Brain microvascular endothelial cell (primary cell): ENCODE measurements at regions not wholly inside any gene's neighbourhood (a gene's known extent, or its start where the extent isn't known, plus 50 kb on each side); places are given as distances from the start of the nearest gene placed in this dataset.

ENCODE experiments used
- DNase-seq: peaks from one replicate; pipeline ENCODE4 v3.0.0-alpha.2; 2020
- H3K27ac ChIP-seq: fragments of 250-450 bp; sonication (Bioruptor Pico); 2 replicates; pipeline ENCODE4 v1.5.1; 2020; ENCODE audit warnings: mild to moderate bottlenecking, moderate library complexity
- H3K27me3 ChIP-seq: fragments of 250-450 bp; sonication (Bioruptor Pico); replicated peaks from 2 replicates; pipeline ENCODE4 v1.5.1; 2020; ENCODE audit warnings: mild to moderate bottlenecking
- H3K36me3 ChIP-seq: fragments of 250-450 bp; sonication (Bioruptor Pico); replicated peaks from 2 replicates; pipeline ENCODE4 v1.5.1; 2020; ENCODE audit warnings: mild to moderate bottlenecking
- H3K4me3 ChIP-seq: 2 replicates; pipeline ENCODE4 v1.5.1; 2011; ENCODE audit warnings: low read depth, mild to moderate bottlenecking, control low read depth, low read length, moderate library complexity
- in situ Hi-C: cut with HindIII; loops from 2 replicates; pipeline ENCODE4 v1.10.0; 2017; ENCODE audit warnings: low sequenced_read_pairs, low pct_ligation_motif_present
- TF ChIP-seq, protein P1 (sequence below): IDR thresholded peaks from 2 replicates; pipeline ENCODE4 v1.5.1; 2011; ENCODE audit warnings: low read depth, mild to moderate bottlenecking, moderate library complexity, low read length, control low read depth, inconsistent platforms; ENCODE audit errors: missing control alignments

DNA sequence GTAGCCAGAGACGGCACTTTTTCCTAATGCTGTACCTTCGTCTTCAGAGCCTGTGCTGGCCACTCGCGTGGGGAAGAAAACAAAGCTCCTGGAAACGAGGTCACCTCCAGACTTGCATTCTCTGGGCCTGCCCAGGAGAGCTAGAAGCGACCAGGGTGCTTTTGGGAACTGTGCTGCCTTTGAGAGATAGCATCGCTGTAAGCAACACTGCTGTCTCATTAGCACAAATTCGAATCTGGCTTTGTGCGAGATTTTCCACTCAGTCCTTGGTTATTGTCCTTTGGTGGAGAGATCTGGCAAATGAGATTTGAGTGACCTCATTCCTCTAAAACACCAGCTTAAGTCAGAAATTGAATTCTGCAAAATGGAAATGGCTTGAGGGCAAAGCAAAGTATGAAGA is 66.1 kb upstream of the TLR3 start:
- Histone ChIP-seq H3K27ac (no peak overlapping the region), H3K27me3 (no peaks in the 10 kb centered on the region), H3K4me3 (no peak overlapping the region), H3K36me3 (no peaks in the 10 kb centered on the region)
- in situ Hi-C loops, result loop anchor here (25.0 kb wide), 1 partner anchor 341 kb away; no protein-coding TSS in a partner anchor
- no peak for DNase-seq
- TF ChIP-seq, protein P1, sequence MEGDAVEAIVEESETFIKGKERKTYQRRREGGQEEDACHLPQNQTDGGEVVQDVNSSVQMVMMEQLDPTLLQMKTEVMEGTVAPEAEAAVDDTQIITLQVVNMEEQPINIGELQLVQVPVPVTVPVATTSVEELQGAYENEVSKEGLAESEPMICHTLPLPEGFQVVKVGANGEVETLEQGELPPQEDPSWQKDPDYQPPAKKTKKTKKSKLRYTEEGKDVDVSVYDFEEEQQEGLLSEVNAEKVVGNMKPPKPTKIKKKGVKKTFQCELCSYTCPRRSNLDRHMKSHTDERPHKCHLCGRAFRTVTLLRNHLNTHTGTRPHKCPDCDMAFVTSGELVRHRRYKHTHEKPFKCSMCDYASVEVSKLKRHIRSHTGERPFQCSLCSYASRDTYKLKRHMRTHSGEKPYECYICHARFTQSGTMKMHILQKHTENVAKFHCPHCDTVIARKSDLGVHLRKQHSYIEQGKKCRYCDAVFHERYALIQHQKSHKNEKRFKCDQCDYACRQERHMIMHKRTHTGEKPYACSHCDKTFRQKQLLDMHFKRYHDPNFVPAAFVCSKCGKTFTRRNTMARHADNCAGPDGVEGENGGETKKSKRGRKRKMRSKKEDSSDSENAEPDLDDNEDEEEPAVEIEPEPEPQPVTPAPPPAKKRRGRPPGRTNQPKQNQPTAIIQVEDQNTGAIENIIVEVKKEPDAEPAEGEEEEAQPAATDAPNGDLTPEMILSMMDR, result no peak

DNA sequence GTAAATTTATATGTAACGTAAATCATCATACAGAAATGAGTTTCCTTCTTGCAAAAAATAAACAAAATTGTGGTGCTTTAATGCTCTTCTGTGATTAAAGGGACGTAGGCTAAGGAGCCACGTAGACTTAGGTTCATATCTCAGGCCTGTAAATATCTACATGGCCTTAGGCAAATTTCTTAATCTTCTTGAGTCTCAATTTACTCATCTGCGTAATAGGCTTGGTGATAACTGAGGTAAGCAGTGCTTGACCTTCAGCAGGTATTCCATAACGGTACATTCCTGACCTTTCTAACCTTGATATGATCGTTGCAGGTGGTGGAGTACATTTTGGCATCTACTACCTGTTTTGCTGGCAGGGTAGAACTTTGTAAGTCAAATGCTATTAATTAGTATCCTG is 65.2 kb upstream of the TLR3 start:
- TF ChIP-seq, protein P1, result no peak
- Histone ChIP-seq H3K27ac (no peak overlapping the region), H3K4me3 (no peak overlapping the region), H3K27me3 (no peaks in the 10 kb centered on the region), H3K36me3 (no peaks in the 10 kb centered on the region)
- no peak for DNase-seq
- in situ Hi-C loops, result loop anchor here (25.0 kb wide), 1 partner anchor 341 kb away; no protein-coding TSS in a partner anchor

DNA sequence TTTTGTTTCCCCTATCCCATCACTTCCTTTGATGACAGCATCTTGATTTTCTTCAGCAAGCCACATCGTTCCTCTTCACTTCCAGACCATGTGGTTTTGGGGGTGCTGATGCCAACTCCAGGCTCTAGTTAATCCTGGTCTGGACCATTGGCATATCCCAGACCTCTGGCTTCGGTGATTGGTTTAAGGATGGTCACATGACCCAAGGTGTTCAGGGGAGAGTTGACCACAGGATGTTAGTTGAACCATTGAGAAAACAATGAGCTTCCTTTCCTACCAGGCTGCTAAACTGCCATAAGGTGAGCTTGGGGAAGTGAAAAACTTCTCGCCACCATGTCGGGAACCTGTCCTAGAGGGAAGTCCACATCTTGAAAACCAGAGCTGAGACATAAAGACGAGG is 60.9 kb upstream of the TLR3 start:
- DNase-seq, result no peak
- Histone ChIP-seq H3K27ac (no peak overlapping the region), H3K4me3 (no peak overlapping the region), H3K36me3 (no peaks in the 10 kb centered on the region), H3K27me3 (no peaks in the 10 kb centered on the region)
- TF ChIP-seq, protein P1, result no peak
- in situ Hi-C loops, result loop anchor here (25.0 kb wide), 1 partner anchor 346 kb away; no protein-coding TSS in a partner anchor

DNA sequence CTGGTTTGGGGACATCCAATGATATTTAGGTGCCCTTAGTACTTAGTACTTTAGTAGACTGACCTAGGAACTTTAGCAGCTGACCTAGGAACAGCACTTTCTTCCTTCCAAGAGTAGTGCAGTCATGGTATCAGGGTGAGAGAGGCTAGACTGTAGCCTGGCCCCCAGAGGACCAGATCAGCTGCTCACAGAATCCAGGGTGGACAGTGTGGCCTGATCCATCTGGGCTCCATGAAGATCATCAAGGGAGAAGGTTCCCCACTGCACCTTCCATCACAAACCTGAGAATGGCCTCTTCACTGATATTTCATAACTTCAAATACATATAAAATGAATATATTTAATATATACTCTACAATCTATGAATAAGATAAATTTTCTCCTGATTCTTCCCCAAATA is 59.0 kb upstream of the TLR3 start:
- H3K4me3 ChIP-seq, result no peak overlapping the region
- no peak for DNase-seq
- TF ChIP-seq, protein P1, result no peak
- H3K27me3 ChIP-seq, result no peaks in the 10 kb centered on the region
- H3K27ac ChIP-seq, result no peak overlapping the region
- no peaks in the 10 kb centered on the region for H3K36me3 ChIP-seq
- in situ Hi-C loops, result loop anchor here (25.0 kb wide), 1 partner anchor 348 kb away; no protein-coding TSS in a partner anchor

DNA sequence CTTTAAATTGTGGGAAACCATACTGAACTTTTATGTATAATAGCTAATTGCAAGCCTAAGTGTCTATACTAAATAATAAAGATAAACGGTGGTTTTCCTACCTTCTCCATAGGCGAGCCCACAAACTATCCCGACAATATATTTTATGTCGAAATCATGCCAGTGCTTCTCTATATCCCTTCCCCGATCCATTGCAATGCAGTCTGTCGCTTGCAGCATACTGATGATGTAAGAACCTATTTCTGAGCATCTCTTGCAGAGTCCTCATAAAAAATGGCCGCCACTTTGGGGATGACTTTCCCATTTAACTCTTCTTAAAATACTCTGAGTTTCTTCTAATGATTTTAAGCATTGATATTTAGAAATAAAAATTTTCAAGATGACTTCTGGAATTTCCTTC is 58.1 kb upstream of the TLR3 start:
- in situ Hi-C loops, result loop anchor here (25.0 kb wide), 1 partner anchor 349 kb away; no protein-coding TSS in a partner anchor
- no peak overlapping the region for H3K4me3 ChIP-seq
- H3K36me3 ChIP-seq, result no peaks in the 10 kb centered on the region
- no peak for DNase-seq
- H3K27ac ChIP-seq, result no peak overlapping the region
- no peaks in the 10 kb centered on the region for H3K27me3 ChIP-seq
- TF ChIP-seq, protein P1, result no peak

DNA sequence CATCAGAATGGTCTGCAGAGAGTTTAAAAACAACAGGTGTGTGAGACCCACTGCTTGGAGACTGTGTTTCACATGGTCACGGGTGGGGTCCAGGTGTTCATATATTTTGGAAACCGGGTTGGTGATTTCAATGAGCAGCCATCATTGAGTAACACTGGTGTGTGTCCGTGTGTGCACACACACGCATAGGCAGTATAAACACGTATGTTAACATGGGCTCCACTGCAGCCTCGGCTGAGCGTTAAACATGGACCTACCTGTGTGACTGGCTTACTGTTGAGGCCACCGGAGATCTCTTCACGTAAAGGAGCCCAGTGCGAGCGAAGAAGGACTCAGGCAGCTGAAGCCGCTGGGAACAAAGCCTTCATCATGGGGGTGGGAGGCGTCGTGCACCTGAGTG is 56.9 kb upstream of the TLR3 start:
- in situ Hi-C loops, result loop anchor here (25.0 kb wide), 1 partner anchor 350 kb away; no protein-coding TSS in a partner anchor
- no peak for DNase-seq

More for the DNA sequence above, 56.9 kb upstream of the TLR3 start:
- Histone ChIP-seq H3K36me3 (no peaks in the 10 kb centered on the region), H3K4me3 (no peak overlapping the region), H3K27ac (no peak overlapping the region), H3K27me3 (no peaks in the 10 kb centered on the region)
- TF ChIP-seq, protein P1, result no peak
